ENCODE measurements at regions not wholly inside any gene's neighbourhood (a gene's known extent, or its start where the extent isn't known, plus 50 kb on each side); places are given as distances from the start of the nearest gene placed in this dataset.

DNA sequence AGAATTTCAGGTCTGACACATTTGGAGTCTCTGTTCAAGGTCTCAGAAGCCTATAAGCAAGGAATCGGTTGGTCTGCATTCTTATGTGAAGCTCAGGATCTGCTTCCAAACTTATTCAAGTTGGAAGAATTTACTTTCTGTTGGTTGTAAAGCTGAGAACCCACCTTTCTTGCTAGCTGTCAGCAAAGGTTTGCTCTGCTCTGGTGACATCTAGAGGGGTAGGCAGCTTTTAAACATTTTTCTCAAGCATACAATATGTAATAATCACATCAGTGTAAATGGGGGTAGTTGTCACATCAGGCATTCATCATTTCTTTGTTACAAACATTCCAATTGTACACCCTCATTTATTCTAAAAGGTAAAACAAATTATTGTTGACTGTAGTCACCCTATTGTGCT is 935.2 kb downstream of the TRAM1L1 start:
- H3K4me2 ChIP-seq (ENCODE audit: insufficient read depth, low read length), result no peak overlapping the region
- H3K27me3 ChIP-seq (ENCODE audit: insufficient read depth, low read length), result no peaks in the 10 kb centered on the region
- no peak overlapping the region for H3K4me3 ChIP-seq (ENCODE audit: insufficient read depth, low read length)
- H2AFZ ChIP-seq (ENCODE audit: low read length), result no peak overlapping the region
- H3K27ac ChIP-seq (ENCODE audit: low read depth, low read length), result no peak overlapping the region
- H4K20me1 ChIP-seq (ENCODE audit: insufficient read depth, low read length), result no peaks in the 10 kb centered on the region
- TF ChIP-seq, protein P1, sequence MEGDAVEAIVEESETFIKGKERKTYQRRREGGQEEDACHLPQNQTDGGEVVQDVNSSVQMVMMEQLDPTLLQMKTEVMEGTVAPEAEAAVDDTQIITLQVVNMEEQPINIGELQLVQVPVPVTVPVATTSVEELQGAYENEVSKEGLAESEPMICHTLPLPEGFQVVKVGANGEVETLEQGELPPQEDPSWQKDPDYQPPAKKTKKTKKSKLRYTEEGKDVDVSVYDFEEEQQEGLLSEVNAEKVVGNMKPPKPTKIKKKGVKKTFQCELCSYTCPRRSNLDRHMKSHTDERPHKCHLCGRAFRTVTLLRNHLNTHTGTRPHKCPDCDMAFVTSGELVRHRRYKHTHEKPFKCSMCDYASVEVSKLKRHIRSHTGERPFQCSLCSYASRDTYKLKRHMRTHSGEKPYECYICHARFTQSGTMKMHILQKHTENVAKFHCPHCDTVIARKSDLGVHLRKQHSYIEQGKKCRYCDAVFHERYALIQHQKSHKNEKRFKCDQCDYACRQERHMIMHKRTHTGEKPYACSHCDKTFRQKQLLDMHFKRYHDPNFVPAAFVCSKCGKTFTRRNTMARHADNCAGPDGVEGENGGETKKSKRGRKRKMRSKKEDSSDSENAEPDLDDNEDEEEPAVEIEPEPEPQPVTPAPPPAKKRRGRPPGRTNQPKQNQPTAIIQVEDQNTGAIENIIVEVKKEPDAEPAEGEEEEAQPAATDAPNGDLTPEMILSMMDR (IDR thresholded peaks at IDR 0.05; ENCODE audit: extremely low read depth, low read depth, low read length), result no peak
- no peaks in the 10 kb centered on the region for H3K79me2 ChIP-seq (ENCODE audit: insufficient read depth, low read length)
- no peaks in the 10 kb centered on the region for H3K4me1 ChIP-seq (ENCODE audit: insufficient read depth, low read length)
- no peaks in the 10 kb centered on the region for H3K36me3 ChIP-seq (ENCODE audit: insufficient read depth, low read length)
- H3K9me3 ChIP-seq (ENCODE audit: low read depth, low read length), result no peaks in the 10 kb centered on the region
- no peak for DNase-seq (ENCODE audit: insufficient read length, low spot score, missing footprints)

DNA sequence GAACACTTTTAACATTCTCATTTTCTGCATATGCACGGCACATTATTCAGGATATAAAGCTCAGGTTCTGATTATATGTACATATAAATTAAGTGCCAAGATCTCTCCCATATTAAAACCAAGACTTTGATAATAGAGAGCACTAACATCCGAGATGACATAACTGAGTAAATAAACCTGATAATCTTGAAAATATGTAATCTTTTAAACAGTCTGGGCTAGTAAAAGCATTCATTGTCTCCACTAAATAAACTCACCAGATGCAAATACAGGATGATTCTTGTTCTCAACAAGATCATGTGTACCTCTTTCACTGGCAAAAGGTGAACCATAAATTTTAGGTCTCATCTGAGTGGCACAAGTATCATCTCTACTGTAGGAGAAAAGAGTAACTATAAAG is 942.2 kb downstream of the TRAM1L1 start:
- no peaks in the 10 kb centered on the region for H3K27me3 ChIP-seq (ENCODE audit: insufficient read depth, low read length)
- TF ChIP-seq, protein P1 (IDR thresholded peaks at IDR 0.05; ENCODE audit: extremely low read depth, low read depth, low read length), result no peak
- no peak overlapping the region for H2AFZ ChIP-seq (ENCODE audit: low read length)
- H3K4me1 ChIP-seq (ENCODE audit: insufficient read depth, low read length), result no peaks in the 10 kb centered on the region
- H3K79me2 ChIP-seq (ENCODE audit: insufficient read depth, low read length), result no peaks in the 10 kb centered on the region
- no peak for DNase-seq (ENCODE audit: insufficient read length, low spot score, missing footprints)
- H3K27ac ChIP-seq (ENCODE audit: low read depth, low read length), result no peak overlapping the region
- no peak overlapping the region for H3K4me3 ChIP-seq (ENCODE audit: insufficient read depth, low read length)
- H3K36me3 ChIP-seq (ENCODE audit: insufficient read depth, low read length), result no peaks in the 10 kb centered on the region
- H3K9me3 ChIP-seq (ENCODE audit: low read depth, low read length), result no peaks in the 10 kb centered on the region
- no peaks in the 10 kb centered on the region for H4K20me1 ChIP-seq (ENCODE audit: insufficient read depth, low read length)
- no peak overlapping the region for H3K4me2 ChIP-seq (ENCODE audit: insufficient read depth, low read length)

DNA sequence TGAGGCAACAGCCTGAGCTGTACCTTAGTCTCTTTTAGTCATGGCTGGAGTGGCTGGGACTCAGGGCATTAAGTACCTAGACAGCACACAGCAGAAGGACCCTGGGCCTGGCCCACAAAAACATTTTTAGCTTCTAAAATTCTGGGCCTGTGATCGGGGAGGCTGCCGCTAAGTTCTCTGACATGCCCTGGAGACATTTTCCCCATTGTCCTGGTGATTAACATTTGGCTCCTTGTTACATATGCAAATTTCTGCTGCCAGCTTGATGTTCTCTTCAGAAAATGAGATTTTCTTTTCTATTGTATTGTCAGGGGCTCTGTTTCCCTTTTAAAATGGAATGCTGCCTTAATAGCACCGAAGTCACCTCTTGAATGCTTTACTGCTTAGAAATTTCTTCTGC is 952.4 kb downstream of the TRAM1L1 start:
- no peaks in the 10 kb centered on the region for H3K27me3 ChIP-seq (ENCODE audit: insufficient read depth, low read length)
- no peaks in the 10 kb centered on the region for H4K20me1 ChIP-seq (ENCODE audit: insufficient read depth, low read length)
- TF ChIP-seq, protein P1 (IDR thresholded peaks at IDR 0.05; ENCODE audit: extremely low read depth, low read depth, low read length), result no peak
- no peaks in the 10 kb centered on the region for H3K36me3 ChIP-seq (ENCODE audit: insufficient read depth, low read length)
- H3K79me2 ChIP-seq (ENCODE audit: insufficient read depth, low read length), result no peaks in the 10 kb centered on the region
- no peak overlapping the region for H2AFZ ChIP-seq (ENCODE audit: low read length)
- H3K9me3 ChIP-seq (ENCODE audit: low read depth, low read length), result no peaks in the 10 kb centered on the region
- no peak overlapping the region for H3K4me3 ChIP-seq (ENCODE audit: insufficient read depth, low read length)
- no peaks in the 10 kb centered on the region for H3K4me1 ChIP-seq (ENCODE audit: insufficient read depth, low read length)
- H3K27ac ChIP-seq (ENCODE audit: low read depth, low read length), result no peak overlapping the region
- no peak overlapping the region for H3K4me2 ChIP-seq (ENCODE audit: insufficient read depth, low read length)
- no peak for DNase-seq (ENCODE audit: insufficient read length, low spot score, missing footprints)

DNA sequence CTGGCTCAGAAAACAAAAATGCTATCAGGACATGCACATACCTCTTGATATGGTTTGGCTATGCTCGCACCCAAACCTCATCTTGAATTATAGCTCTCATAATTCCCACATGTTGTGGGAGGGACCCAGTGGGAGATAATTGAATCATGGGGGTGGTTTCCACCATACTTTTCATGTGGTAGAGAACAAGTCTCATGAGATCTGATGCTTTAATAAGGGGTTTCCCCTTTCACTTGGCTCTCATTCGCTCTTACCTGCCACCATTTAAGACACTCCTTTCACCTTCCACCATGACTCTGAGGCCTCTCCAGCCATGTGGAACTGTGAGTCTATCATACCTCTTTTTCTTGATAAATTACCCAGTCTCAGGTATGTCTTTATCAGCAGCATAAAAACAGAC is 958.6 kb downstream of the TRAM1L1 start:
- no peaks in the 10 kb centered on the region for H3K79me2 ChIP-seq (ENCODE audit: insufficient read depth, low read length)
- H3K27me3 ChIP-seq (ENCODE audit: insufficient read depth, low read length), result no peaks in the 10 kb centered on the region
- no peaks in the 10 kb centered on the region for H3K36me3 ChIP-seq (ENCODE audit: insufficient read depth, low read length)
- H3K27ac ChIP-seq (ENCODE audit: low read depth, low read length), result no peak overlapping the region
- H3K4me1 ChIP-seq (ENCODE audit: insufficient read depth, low read length), result no peaks in the 10 kb centered on the region
- TF ChIP-seq, protein P1 (IDR thresholded peaks at IDR 0.05; ENCODE audit: extremely low read depth, low read depth, low read length), result no peak
- H3K4me2 ChIP-seq (ENCODE audit: insufficient read depth, low read length), result no peak overlapping the region
- no peak overlapping the region for H2AFZ ChIP-seq (ENCODE audit: low read length)
- no peak overlapping the region for H3K4me3 ChIP-seq (ENCODE audit: insufficient read depth, low read length)
- no peaks in the 10 kb centered on the region for H4K20me1 ChIP-seq (ENCODE audit: insufficient read depth, low read length)
- DNase-seq (ENCODE audit: insufficient read length, low spot score, missing footprints), result no peak
- H3K9me3 ChIP-seq (ENCODE audit: low read depth, low read length), result peaks cover 2% of the 10 kb centered on the region

All from osteoblast (primary cell).